ENCODE measurements at regions not wholly inside any gene's neighbourhood (a gene's known extent, or its start where the extent isn't known, plus 50 kb on each side); places are given as distances from the start of the nearest gene placed in this dataset.

DNA sequence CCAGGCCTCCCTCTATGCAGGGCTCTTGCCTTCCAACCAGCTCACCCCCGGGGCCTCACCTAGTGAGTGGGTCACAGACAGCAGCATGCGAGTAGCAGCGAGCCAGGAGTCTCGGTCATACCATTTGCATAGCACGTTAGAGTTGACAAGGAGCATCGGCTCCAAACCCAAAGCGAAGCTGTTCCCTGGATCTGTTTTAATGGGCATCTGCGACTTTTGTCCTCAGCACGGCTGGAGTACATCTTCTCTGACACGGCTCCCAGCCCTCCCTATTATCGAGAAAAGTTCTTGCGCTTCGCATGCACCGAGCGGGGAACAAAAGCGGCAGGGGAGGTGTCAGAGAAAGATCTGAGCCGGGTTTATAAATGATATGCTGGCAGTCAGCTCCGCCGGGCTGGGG lies 253.3 kb downstream of the MAF start:
- no peaks in the 10 kb centered on the region for H3K79me2 ChIP-seq (ENCODE audit: insufficient read depth, low read length)
- no peak for ATAC-seq (ENCODE audit: insufficient read depth, low read depth)
- no peaks in the 10 kb centered on the region for H3K9me3 ChIP-seq (ENCODE audit: insufficient read depth, low read length, severe bottlenecking)
- no peaks in the 10 kb centered on the region for H3K36me3 ChIP-seq (ENCODE audit: insufficient read depth, low read length)
- H3K9ac ChIP-seq (ENCODE audit: low read depth, low read length) = no peak overlapping the region
- no peak for DNase-seq
- H3K27ac ChIP-seq (ENCODE audit: low read length) = no peak overlapping the region
- no peaks in the 10 kb centered on the region for H3K27me3 ChIP-seq (ENCODE audit: insufficient read depth, low read length, poor library complexity)
- H3K4me3 ChIP-seq (ENCODE audit: low read depth in 1 of 2, low read length in 2 of 2) = no peak overlapping the region
- TF ChIP-seq EZH2 (IDR thresholded peaks at IDR 0.05; ENCODE audit: borderline replicate concordance, low read depth, low read length, severe bottlenecking) = no peak
- TF ChIP-seq, protein P1, sequence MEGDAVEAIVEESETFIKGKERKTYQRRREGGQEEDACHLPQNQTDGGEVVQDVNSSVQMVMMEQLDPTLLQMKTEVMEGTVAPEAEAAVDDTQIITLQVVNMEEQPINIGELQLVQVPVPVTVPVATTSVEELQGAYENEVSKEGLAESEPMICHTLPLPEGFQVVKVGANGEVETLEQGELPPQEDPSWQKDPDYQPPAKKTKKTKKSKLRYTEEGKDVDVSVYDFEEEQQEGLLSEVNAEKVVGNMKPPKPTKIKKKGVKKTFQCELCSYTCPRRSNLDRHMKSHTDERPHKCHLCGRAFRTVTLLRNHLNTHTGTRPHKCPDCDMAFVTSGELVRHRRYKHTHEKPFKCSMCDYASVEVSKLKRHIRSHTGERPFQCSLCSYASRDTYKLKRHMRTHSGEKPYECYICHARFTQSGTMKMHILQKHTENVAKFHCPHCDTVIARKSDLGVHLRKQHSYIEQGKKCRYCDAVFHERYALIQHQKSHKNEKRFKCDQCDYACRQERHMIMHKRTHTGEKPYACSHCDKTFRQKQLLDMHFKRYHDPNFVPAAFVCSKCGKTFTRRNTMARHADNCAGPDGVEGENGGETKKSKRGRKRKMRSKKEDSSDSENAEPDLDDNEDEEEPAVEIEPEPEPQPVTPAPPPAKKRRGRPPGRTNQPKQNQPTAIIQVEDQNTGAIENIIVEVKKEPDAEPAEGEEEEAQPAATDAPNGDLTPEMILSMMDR (IDR thresholded peaks at IDR 0.05; ENCODE audit: borderline replicate concordance, extremely low read depth, low read length, poor library complexity, severe bottlenecking) = no peak
- H3K4me1 ChIP-seq (ENCODE audit: insufficient read depth, low read length) = no peaks in the 10 kb centered on the region
- H3K4me2 ChIP-seq (ENCODE audit: insufficient read depth, low read length) = no peak overlapping the region
- H4K20me1 ChIP-seq (ENCODE audit: insufficient read depth, low read length) = no peaks in the 10 kb centered on the region
- H2AFZ ChIP-seq (ENCODE audit: low read depth, low read length) = no peak overlapping the region

DNA sequence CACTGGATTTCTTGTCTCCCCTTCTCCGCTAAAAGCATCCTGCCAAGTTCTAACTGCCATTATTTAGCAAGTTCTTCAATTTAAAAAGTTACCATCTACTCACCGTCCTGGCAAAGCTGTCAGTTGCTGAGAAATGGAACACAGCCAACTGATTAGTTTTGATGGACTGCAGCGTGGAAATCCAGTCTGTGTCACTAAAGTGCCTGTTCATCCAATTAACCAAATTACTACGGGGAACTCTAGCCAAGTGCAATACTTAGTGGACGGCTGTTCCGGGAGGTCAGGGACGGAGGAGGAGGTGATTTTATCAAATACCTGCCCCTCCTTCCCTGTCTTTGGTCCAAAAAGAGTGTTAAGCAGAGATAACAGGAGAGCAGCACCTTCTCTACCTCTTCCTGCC lies 260.7 kb downstream of the MAF start:
- Histone ChIP-seq H3K4me3 (ENCODE audit: low read depth in 1 of 2, low read length in 2 of 2) (no peak overlapping the region), H3K9ac (ENCODE audit: low read depth, low read length) (no peak overlapping the region), H3K27me3 (ENCODE audit: insufficient read depth, low read length, poor library complexity) (no peaks in the 10 kb centered on the region), H3K4me2 (ENCODE audit: insufficient read depth, low read length) (no peak overlapping the region), H2AFZ (ENCODE audit: low read depth, low read length) (no peak overlapping the region), H3K9me3 (ENCODE audit: insufficient read depth, low read length, severe bottlenecking) (no peaks in the 10 kb centered on the region), H4K20me1 (ENCODE audit: insufficient read depth, low read length) (no peaks in the 10 kb centered on the region), H3K36me3 (ENCODE audit: insufficient read depth, low read length) (no peaks in the 10 kb centered on the region), H3K27ac (ENCODE audit: low read length) (no peak overlapping the region), H3K79me2 (ENCODE audit: insufficient read depth, low read length) (no peaks in the 10 kb centered on the region), H3K4me1 (ENCODE audit: insufficient read depth, low read length) (no peaks in the 10 kb centered on the region)
- ATAC-seq (ENCODE audit: insufficient read depth, low read depth) (no peak), DNase-seq (no peak)
- no peak for TF ChIP-seq EZH2 (IDR thresholded peaks at IDR 0.05; ENCODE audit: borderline replicate concordance, low read depth, low read length, severe bottlenecking)
- TF ChIP-seq, protein P1 (IDR thresholded peaks at IDR 0.05; ENCODE audit: borderline replicate concordance, extremely low read depth, low read length, poor library complexity, severe bottlenecking) = no peak

DNA sequence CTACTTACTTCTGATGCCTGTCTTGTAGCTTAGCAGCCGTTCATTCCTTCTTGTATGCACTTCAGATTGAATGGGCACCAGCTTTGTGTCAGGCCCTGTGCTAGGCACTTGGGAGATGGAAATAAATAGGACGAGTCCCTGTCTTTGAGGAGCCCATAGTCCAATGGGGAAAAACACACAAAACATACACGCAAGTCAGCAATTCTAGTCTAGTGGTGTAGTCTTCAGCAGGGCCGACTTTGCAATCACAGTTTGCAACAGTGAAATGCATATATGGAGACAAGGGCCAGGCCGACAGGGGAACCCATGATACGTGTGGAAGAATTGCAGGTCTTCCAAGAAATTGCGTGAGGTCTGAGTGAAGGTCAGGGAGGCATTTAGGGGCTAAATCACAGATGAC lies 262.6 kb downstream of the MAF start:
- no peak for TF ChIP-seq EZH2 (IDR thresholded peaks at IDR 0.05; ENCODE audit: borderline replicate concordance, low read depth, low read length, severe bottlenecking)
- TF ChIP-seq, protein P1 (IDR thresholded peaks at IDR 0.05; ENCODE audit: borderline replicate concordance, extremely low read depth, low read length, poor library complexity, severe bottlenecking) = no peak
- no peaks in the 10 kb centered on the region for H3K79me2 ChIP-seq (ENCODE audit: insufficient read depth, low read length)
- H3K4me3 ChIP-seq (ENCODE audit: low read depth in 1 of 2, low read length in 2 of 2) = no peak overlapping the region
- no peaks in the 10 kb centered on the region for H3K9me3 ChIP-seq (ENCODE audit: insufficient read depth, low read length, severe bottlenecking)
- H3K4me2 ChIP-seq (ENCODE audit: insufficient read depth, low read length) = no peak overlapping the region
- H2AFZ ChIP-seq (ENCODE audit: low read depth, low read length) = no peak overlapping the region
- DNase-seq (no peak), ATAC-seq (ENCODE audit: insufficient read depth, low read depth) (no peak)
- H3K9ac ChIP-seq (ENCODE audit: low read depth, low read length) = no peak overlapping the region
- H4K20me1 ChIP-seq (ENCODE audit: insufficient read depth, low read length) = no peaks in the 10 kb centered on the region
- no peaks in the 10 kb centered on the region for H3K36me3 ChIP-seq (ENCODE audit: insufficient read depth, low read length)
- no peaks in the 10 kb centered on the region for H3K27me3 ChIP-seq (ENCODE audit: insufficient read depth, low read length, poor library complexity)
- H3K4me1 ChIP-seq (ENCODE audit: insufficient read depth, low read length) = no peaks in the 10 kb centered on the region
- H3K27ac ChIP-seq (ENCODE audit: low read length) = no peak overlapping the region

All from DND-41 (cell line).